ENCODE measurements at regions not wholly inside any gene's neighbourhood (a gene's known extent, or its start where the extent isn't known, plus 50 kb on each side); places are given as distances from the start of the nearest gene placed in this dataset.

GRCh38 chr5:57937501-57938173 lies 455.0 kb upstream of the ACTBL2 start:
- no peak for TF ChIP-seq CTCF (IDR thresholded peaks at IDR 0.05)
- H3K4me1 ChIP-seq (ENCODE audit: control insufficient read depth in 1 of 2, low read depth in 2 of 2), result no peaks in the 10 kb centered on the region
- no peak for ATAC-seq (ENCODE audit: insufficient number of reproducible peaks, low FRiP score, low read depth)

GRCh38 chr5:57937025-57937424 lies 454.4 kb upstream of the ACTBL2 start:
- no peaks in the 10 kb centered on the region for H3K4me1 ChIP-seq (ENCODE audit: control insufficient read depth in 1 of 2, low read depth in 2 of 2)
- ATAC-seq (ENCODE audit: insufficient number of reproducible peaks, low FRiP score, low read depth), result no peak
- no peak for TF ChIP-seq CTCF (IDR thresholded peaks at IDR 0.05)
- H3K9me3 ChIP-seq, result no peaks in the 10 kb centered on the region
- no peaks in the 10 kb centered on the region for H3K36me3 ChIP-seq
- DNase-seq (ENCODE audit: low spot score), result no peak
- H3K27me3 ChIP-seq (replicated peaks; ENCODE audit: insufficient read depth), result no peaks in the 10 kb centered on the region
- H3K27ac ChIP-seq, result no peak overlapping the region
- no peak overlapping the region for H3K4me3 ChIP-seq

More at GRCh38 chr5:57937501-57938173, 455.0 kb upstream of the ACTBL2 start:
- no peak overlapping the region for H3K4me3 ChIP-seq
- H3K27me3 ChIP-seq (replicated peaks; ENCODE audit: insufficient read depth), result no peaks in the 10 kb centered on the region
- no peak for DNase-seq (ENCODE audit: low spot score)
- H3K9me3 ChIP-seq, result no peaks in the 10 kb centered on the region
- H3K36me3 ChIP-seq, result no peaks in the 10 kb centered on the region
- H3K27ac ChIP-seq, result no peak overlapping the region

DNA sequence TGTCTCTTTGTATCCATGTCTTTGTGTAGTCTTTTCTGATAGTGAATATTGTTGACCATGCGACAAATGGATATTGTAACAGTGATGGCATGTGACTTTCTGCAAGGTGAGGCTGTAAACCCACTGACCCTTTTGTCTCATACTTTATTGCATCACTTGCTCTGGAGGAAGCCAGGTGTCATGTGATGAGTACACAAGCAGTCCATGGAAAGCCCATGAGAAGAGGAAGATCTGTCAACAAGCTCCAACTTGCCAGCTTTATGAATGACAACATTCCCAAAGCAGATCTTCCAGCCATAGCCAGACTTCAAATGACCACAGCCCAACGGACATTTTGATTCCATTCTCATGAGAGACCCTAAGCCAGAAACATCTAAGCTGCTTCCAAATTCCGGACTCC lies 450.1 kb upstream of the ACTBL2 start:
- no peak overlapping the region for H3K27ac ChIP-seq
- H3K27me3 ChIP-seq (replicated peaks; ENCODE audit: insufficient read depth), result no peaks in the 10 kb centered on the region
- no peak for ATAC-seq (ENCODE audit: insufficient number of reproducible peaks, low FRiP score, low read depth)
- no peaks in the 10 kb centered on the region for H3K36me3 ChIP-seq
- no peak overlapping the region for H3K4me3 ChIP-seq
- no peak for DNase-seq (ENCODE audit: low spot score)
- no peaks in the 10 kb centered on the region for H3K9me3 ChIP-seq
- TF ChIP-seq CTCF (IDR thresholded peaks at IDR 0.05), result no peak
- no peaks in the 10 kb centered on the region for H3K4me1 ChIP-seq (ENCODE audit: control insufficient read depth in 1 of 2, low read depth in 2 of 2)

GRCh38 chr5:57931807-57932206 lies 449.2 kb upstream of the ACTBL2 start:
- DNase-seq (ENCODE audit: low spot score) (no peak), ATAC-seq (ENCODE audit: insufficient number of reproducible peaks, low FRiP score, low read depth) (no peak)

DNA sequence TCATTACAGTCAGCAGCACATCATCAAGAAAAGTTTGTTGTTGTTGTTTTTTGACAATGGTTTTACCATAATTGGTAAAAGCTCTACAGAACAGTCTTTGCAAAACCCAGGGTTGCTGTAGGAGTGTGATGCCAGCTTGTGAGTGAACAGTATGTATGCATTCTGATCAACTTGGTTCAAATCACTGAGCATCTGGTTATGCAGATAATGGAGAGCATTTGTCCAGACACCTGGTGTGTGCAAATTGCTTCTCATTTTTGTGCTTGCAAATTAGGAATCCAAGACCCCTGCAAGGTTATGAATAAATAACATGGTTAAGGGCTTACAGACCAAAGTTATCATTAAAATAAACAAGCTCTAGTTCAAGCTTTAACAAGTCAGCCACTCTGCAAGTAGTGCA lies 448.7 kb upstream of the ACTBL2 start:
- Histone ChIP-seq H3K9me3 (no peaks in the 10 kb centered on the region), H3K27me3 (replicated peaks; ENCODE audit: insufficient read depth) (no peaks in the 10 kb centered on the region), H3K27ac (no peak overlapping the region), H3K4me1 (ENCODE audit: control insufficient read depth in 1 of 2, low read depth in 2 of 2) (no peaks in the 10 kb centered on the region), H3K36me3 (no peaks in the 10 kb centered on the region), H3K4me3 (no peak overlapping the region)
- no peak for TF ChIP-seq CTCF (IDR thresholded peaks at IDR 0.05)
- DNase-seq (ENCODE audit: low spot score) (no peak), ATAC-seq (ENCODE audit: insufficient number of reproducible peaks, low FRiP score, low read depth) (no peak)

More at GRCh38 chr5:57931807-57932206, 449.2 kb upstream of the ACTBL2 start:
- TF ChIP-seq CTCF (IDR thresholded peaks at IDR 0.05), result no peak
- no peaks in the 10 kb centered on the region for H3K9me3 ChIP-seq
- H3K27ac ChIP-seq, result no peak overlapping the region
- no peaks in the 10 kb centered on the region for H3K27me3 ChIP-seq (replicated peaks; ENCODE audit: insufficient read depth)
- no peaks in the 10 kb centered on the region for H3K4me1 ChIP-seq (ENCODE audit: control insufficient read depth in 1 of 2, low read depth in 2 of 2)
- H3K36me3 ChIP-seq, result no peaks in the 10 kb centered on the region
- no peak overlapping the region for H3K4me3 ChIP-seq
